ENCODE measurements at regions not wholly inside any gene's neighbourhood (a gene's known extent, or its start where the extent isn't known, plus 50 kb on each side); places are given as distances from the start of the nearest gene placed in this dataset.

- Histone ChIP-seq H3K4me3 (ENCODE audit: low read depth in 1 of 2, low read length in 2 of 2) (no peak overlapping the region), H3K27ac (ENCODE audit: low read depth in 2 of 2, low read length in 1 of 2) (no peak overlapping the region), H3K27me3 (ENCODE audit: control insufficient read depth in 1 of 2, insufficient read depth in 2 of 2, low read length in 2 of 2) (no peaks in the 10 kb centered on the region), H3K9me3 (ENCODE audit: control insufficient read depth in 2 of 2, insufficient read depth in 1 of 2, low read depth in 1 of 2, low read length in 1 of 2) (no peaks in the 10 kb centered on the region), H3K4me1 (ENCODE audit: control insufficient read depth in 2 of 2, insufficient read depth in 2 of 2, low read length in 1 of 2) (no peaks in the 10 kb centered on the region), H3K36me3 (ENCODE audit: control insufficient read depth in 2 of 2, insufficient read depth in 2 of 2, low read length in 1 of 2) (no peaks in the 10 kb centered on the region)
- 67 to 69% methylated on average over 2 of the region's 2 CpGs for WGBS, 2 donors
Observed at GRCh38 chr3:105950881-105951600, 82.2 kb upstream of the CBLB start.

- WGBS, 2 donors, result 88 to 95% methylated on average over 1 of the region's 1 CpG
- H3K4me3 ChIP-seq (ENCODE audit: low read depth in 1 of 2, low read length in 2 of 2), result no peak overlapping the region
- H3K27me3 ChIP-seq (ENCODE audit: control insufficient read depth in 1 of 2, insufficient read depth in 2 of 2, low read length in 2 of 2), result no peaks in the 10 kb centered on the region
- no peaks in the 10 kb centered on the region for H3K36me3 ChIP-seq (ENCODE audit: control insufficient read depth in 2 of 2, insufficient read depth in 2 of 2, low read length in 1 of 2)
- H3K9me3 ChIP-seq (ENCODE audit: control insufficient read depth in 2 of 2, insufficient read depth in 1 of 2, low read depth in 1 of 2, low read length in 1 of 2), result no peaks in the 10 kb centered on the region
- H3K4me1 ChIP-seq (ENCODE audit: control insufficient read depth in 2 of 2, insufficient read depth in 2 of 2, low read length in 1 of 2), result no peaks in the 10 kb centered on the region
- no peak overlapping the region for H3K27ac ChIP-seq (ENCODE audit: low read depth in 2 of 2, low read length in 1 of 2)
Observed at GRCh38 chr3:105953831-105954230, 85.0 kb upstream of the CBLB start.

GRCh38 chr3:105956306-105956705 is 87.5 kb upstream of the CBLB start:
- no peak overlapping the region for H3K27ac ChIP-seq (ENCODE audit: low read depth in 2 of 2, low read length in 1 of 2)
- 65 to 74% methylated on average over 1 of the region's 1 CpG for WGBS, 2 donors
- H3K36me3 ChIP-seq (ENCODE audit: control insufficient read depth in 2 of 2, insufficient read depth in 2 of 2, low read length in 1 of 2), result no peaks in the 10 kb centered on the region
- H3K9me3 ChIP-seq (ENCODE audit: control insufficient read depth in 2 of 2, insufficient read depth in 1 of 2, low read depth in 1 of 2, low read length in 1 of 2), result no peaks in the 10 kb centered on the region
- H3K4me3 ChIP-seq (ENCODE audit: low read depth in 1 of 2, low read length in 2 of 2), result no peak overlapping the region
- H3K27me3 ChIP-seq (ENCODE audit: control insufficient read depth in 1 of 2, insufficient read depth in 2 of 2, low read length in 2 of 2), result no peaks in the 10 kb centered on the region
- H3K4me1 ChIP-seq (ENCODE audit: control insufficient read depth in 2 of 2, insufficient read depth in 2 of 2, low read length in 1 of 2), result no peaks in the 10 kb centered on the region

DNA sequence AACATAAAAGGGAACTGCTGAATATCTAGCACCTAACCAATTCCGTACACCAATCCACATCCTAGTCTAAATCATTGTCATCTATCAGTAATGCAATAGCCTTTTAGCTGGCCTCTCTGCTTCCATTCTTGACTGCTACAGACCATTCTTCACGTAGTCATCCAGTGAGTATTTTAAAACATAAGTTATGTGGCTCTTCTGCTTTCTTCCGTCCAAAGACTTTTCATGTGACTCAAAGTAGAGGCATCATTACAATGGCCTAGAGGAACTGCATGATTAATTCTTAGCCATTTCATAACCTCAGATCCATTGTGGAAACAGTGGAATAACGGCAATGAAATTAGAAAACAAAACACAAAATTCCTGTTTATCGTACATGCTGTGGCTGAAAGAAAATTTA is 88.9 kb upstream of the CBLB start:
- WGBS, 2 donors, result 66 to 75% methylated on average over 5 of the region's 5 CpGs
- no peak overlapping the region for H3K4me3 ChIP-seq (ENCODE audit: low read depth in 1 of 2, low read length in 2 of 2)
- no peaks in the 10 kb centered on the region for H3K4me1 ChIP-seq (ENCODE audit: control insufficient read depth in 2 of 2, insufficient read depth in 2 of 2, low read length in 1 of 2)
- no peaks in the 10 kb centered on the region for H3K9me3 ChIP-seq (ENCODE audit: control insufficient read depth in 2 of 2, insufficient read depth in 1 of 2, low read depth in 1 of 2, low read length in 1 of 2)
- H3K36me3 ChIP-seq (ENCODE audit: control insufficient read depth in 2 of 2, insufficient read depth in 2 of 2, low read length in 1 of 2), result no peaks in the 10 kb centered on the region
- no peaks in the 10 kb centered on the region for H3K27me3 ChIP-seq (ENCODE audit: control insufficient read depth in 1 of 2, insufficient read depth in 2 of 2, low read length in 2 of 2)
- H3K27ac ChIP-seq (ENCODE audit: low read depth in 2 of 2, low read length in 1 of 2), result no peak overlapping the region

GRCh38 chr3:105958237-105959000 is 89.6 kb upstream of the CBLB start:
- H3K4me1 ChIP-seq (ENCODE audit: control insufficient read depth in 2 of 2, insufficient read depth in 2 of 2, low read length in 1 of 2), result no peaks in the 10 kb centered on the region
- H3K27me3 ChIP-seq (ENCODE audit: control insufficient read depth in 1 of 2, insufficient read depth in 2 of 2, low read length in 2 of 2), result no peaks in the 10 kb centered on the region
- no peaks in the 10 kb centered on the region for H3K36me3 ChIP-seq (ENCODE audit: control insufficient read depth in 2 of 2, insufficient read depth in 2 of 2, low read length in 1 of 2)
- H3K4me3 ChIP-seq (ENCODE audit: low read depth in 1 of 2, low read length in 2 of 2), result no peak overlapping the region
- WGBS, 2 donors, result 78 to 81% methylated on average over 5 of the region's 5 CpGs
- H3K27ac ChIP-seq (ENCODE audit: low read depth in 2 of 2, low read length in 1 of 2), result no peak overlapping the region
- H3K9me3 ChIP-seq (ENCODE audit: control insufficient read depth in 2 of 2, insufficient read depth in 1 of 2, low read depth in 1 of 2, low read length in 1 of 2), result no peaks in the 10 kb centered on the region

- Histone ChIP-seq H3K4me1 (ENCODE audit: control insufficient read depth in 2 of 2, insufficient read depth in 2 of 2, low read length in 1 of 2) (no peaks in the 10 kb centered on the region), H3K4me3 (ENCODE audit: low read depth in 1 of 2, low read length in 2 of 2) (no peak overlapping the region), H3K27me3 (ENCODE audit: control insufficient read depth in 1 of 2, insufficient read depth in 2 of 2, low read length in 2 of 2) (no peaks in the 10 kb centered on the region), H3K36me3 (ENCODE audit: control insufficient read depth in 2 of 2, insufficient read depth in 2 of 2, low read length in 1 of 2) (no peaks in the 10 kb centered on the region), H3K9me3 (ENCODE audit: control insufficient read depth in 2 of 2, insufficient read depth in 1 of 2, low read depth in 1 of 2, low read length in 1 of 2) (no peaks in the 10 kb centered on the region), H3K27ac (ENCODE audit: low read depth in 2 of 2, low read length in 1 of 2) (no peak overlapping the region)
- WGBS, 2 donors, result 78 to 87% methylated on average over 3 of the region's 3 CpGs
Observed at GRCh38 chr3:105959851-105960250, 91.0 kb upstream of the CBLB start.

DNA sequence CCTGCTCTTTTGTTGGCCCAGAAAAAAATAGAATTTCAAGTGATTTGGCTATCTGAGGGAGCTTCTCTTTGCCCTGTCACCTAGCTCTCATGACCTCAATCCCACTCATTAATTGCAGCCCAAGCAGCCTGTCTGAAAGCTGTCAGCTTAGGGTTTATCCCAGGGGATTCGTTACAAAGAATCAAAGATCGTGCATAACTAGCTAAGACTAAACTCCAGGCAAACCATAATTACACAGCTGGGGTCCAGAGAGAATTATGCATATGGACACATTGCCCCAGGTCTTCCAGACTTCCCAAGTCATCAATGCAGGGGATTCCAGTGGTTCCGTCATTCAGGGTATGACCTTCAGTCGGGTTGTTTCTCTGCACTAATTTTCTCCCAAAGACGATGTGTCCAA is 91.6 kb upstream of the CBLB start:
- Histone ChIP-seq H3K9me3 (ENCODE audit: control insufficient read depth in 2 of 2, insufficient read depth in 1 of 2, low read depth in 1 of 2, low read length in 1 of 2) (no peaks in the 10 kb centered on the region), H3K27ac (ENCODE audit: low read depth in 2 of 2, low read length in 1 of 2) (no peak overlapping the region), H3K4me3 (ENCODE audit: low read depth in 1 of 2, low read length in 2 of 2) (no peak overlapping the region), H3K4me1 (ENCODE audit: control insufficient read depth in 2 of 2, insufficient read depth in 2 of 2, low read length in 1 of 2) (no peaks in the 10 kb centered on the region), H3K27me3 (ENCODE audit: control insufficient read depth in 1 of 2, insufficient read depth in 2 of 2, low read length in 2 of 2) (no peaks in the 10 kb centered on the region), H3K36me3 (ENCODE audit: control insufficient read depth in 2 of 2, insufficient read depth in 2 of 2, low read length in 1 of 2) (no peaks in the 10 kb centered on the region)
- 88 to 91% methylated on average over 5 of the region's 5 CpGs for WGBS, 2 donors

- peaks cover 0 to 2% of the 10 kb centered on the region in 2 donors for H3K4me1 ChIP-seq (ENCODE audit: control insufficient read depth in 2 of 2, insufficient read depth in 2 of 2, low read length in 1 of 2)
- H3K9me3 ChIP-seq (ENCODE audit: control insufficient read depth in 2 of 2, insufficient read depth in 1 of 2, low read depth in 1 of 2, low read length in 1 of 2), result no peaks in the 10 kb centered on the region
- H3K36me3 ChIP-seq (ENCODE audit: control insufficient read depth in 2 of 2, insufficient read depth in 2 of 2, low read length in 1 of 2), result no peaks in the 10 kb centered on the region
- no peaks in the 10 kb centered on the region for H3K27me3 ChIP-seq (ENCODE audit: control insufficient read depth in 1 of 2, insufficient read depth in 2 of 2, low read length in 2 of 2)
- 90 to 96% methylated on average over 1 of the region's 1 CpG for WGBS, 2 donors
- no peak overlapping the region for H3K4me3 ChIP-seq (ENCODE audit: low read depth in 1 of 2, low read length in 2 of 2)
- no peak overlapping the region for H3K27ac ChIP-seq (ENCODE audit: low read depth in 2 of 2, low read length in 1 of 2)
Observed at GRCh38 chr3:105963161-105963560, 94.3 kb upstream of the CBLB start.

GRCh38 chr3:105965384-105965783 is 96.6 kb upstream of the CBLB start:
- Histone ChIP-seq H3K4me3 (ENCODE audit: low read depth in 1 of 2, low read length in 2 of 2) (no peak overlapping the region), H3K9me3 (ENCODE audit: control insufficient read depth in 2 of 2, insufficient read depth in 1 of 2, low read depth in 1 of 2, low read length in 1 of 2) (no peaks in the 10 kb centered on the region), H3K27me3 (ENCODE audit: control insufficient read depth in 1 of 2, insufficient read depth in 2 of 2, low read length in 2 of 2) (no peaks in the 10 kb centered on the region), H3K27ac (ENCODE audit: low read depth in 2 of 2, low read length in 1 of 2) (no peak overlapping the region), H3K36me3 (ENCODE audit: control insufficient read depth in 2 of 2, insufficient read depth in 2 of 2, low read length in 1 of 2) (no peaks in the 10 kb centered on the region), H3K4me1 (ENCODE audit: control insufficient read depth in 2 of 2, insufficient read depth in 2 of 2, low read length in 1 of 2) (peaks cover 0 to 2% of the 10 kb centered on the region in 2 donors)
- WGBS, 2 donors, result 19 to 45% methylated on average over 3 of the region's 3 CpGs

- Histone ChIP-seq H3K27me3 (ENCODE audit: control insufficient read depth in 1 of 2, insufficient read depth in 2 of 2, low read length in 2 of 2) (no peaks in the 10 kb centered on the region), H3K27ac (ENCODE audit: low read depth in 2 of 2, low read length in 1 of 2) (no peak overlapping the region), H3K4me3 (ENCODE audit: low read depth in 1 of 2, low read length in 2 of 2) (no peak overlapping the region), H3K9me3 (ENCODE audit: control insufficient read depth in 2 of 2, insufficient read depth in 1 of 2, low read depth in 1 of 2, low read length in 1 of 2) (peaks cover 0 to 3% of the 10 kb centered on the region in 2 donors), H3K36me3 (ENCODE audit: control insufficient read depth in 2 of 2, insufficient read depth in 2 of 2, low read length in 1 of 2) (no peaks in the 10 kb centered on the region), H3K4me1 (ENCODE audit: control insufficient read depth in 2 of 2, insufficient read depth in 2 of 2, low read length in 1 of 2) (peaks cover 0 to 2% of the 10 kb centered on the region in 2 donors)
- WGBS, 2 donors, result 32 to 39% methylated on average over 1 of the region's 1 CpG
Observed at GRCh38 chr3:105967117-105967516, 98.3 kb upstream of the CBLB start.
